ENCODE measurements at regions not wholly inside any gene's neighbourhood (a gene's known extent, or its start where the extent isn't known, plus 50 kb on each side); places are given as distances from the start of the nearest gene placed in this dataset.

DNA sequence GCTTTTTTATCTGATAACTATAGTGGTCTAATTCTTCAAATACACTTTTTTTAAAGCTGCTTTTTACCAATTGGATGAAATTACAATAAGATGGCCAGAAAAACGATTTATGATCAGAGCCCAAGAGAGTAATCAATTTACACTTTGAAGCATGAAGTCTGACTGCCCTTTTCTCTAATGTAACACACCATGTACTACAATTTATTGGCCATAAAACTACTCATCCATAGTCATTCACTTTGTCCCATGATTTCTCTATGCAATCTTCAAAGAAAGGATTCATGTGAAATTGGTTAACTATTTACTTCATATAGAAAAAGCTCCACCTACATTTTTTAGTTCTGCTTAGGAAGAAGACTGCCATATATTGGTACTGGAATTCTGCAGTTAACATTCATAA is 73.6 kb upstream of the CAST start:
- Histone ChIP-seq H3K36me3 (replicated peaks; ENCODE audit: insufficient read depth, low read depth) (no peaks in the 10 kb centered on the region), H4K20me1 (ENCODE audit: insufficient read depth, poor library complexity, severe bottlenecking) (no peaks in the 10 kb centered on the region), H3K27ac (no peak overlapping the region), H3K9me2 (replicated peaks; ENCODE audit: insufficient read depth) (no peaks in the 10 kb centered on the region), H3K4me1 (ENCODE audit: insufficient read depth) (no peaks in the 10 kb centered on the region), H3K4me2 (no peak overlapping the region), H3K9me3 (ENCODE audit: low read depth) (no peaks in the 10 kb centered on the region), H3K79me2 (no peaks in the 10 kb centered on the region), H2AFZ (no peak overlapping the region), H3K27me3 (no peaks in the 10 kb centered on the region), H3K4me3 (no peak overlapping the region)
- TF ChIP-seq, protein P1, sequence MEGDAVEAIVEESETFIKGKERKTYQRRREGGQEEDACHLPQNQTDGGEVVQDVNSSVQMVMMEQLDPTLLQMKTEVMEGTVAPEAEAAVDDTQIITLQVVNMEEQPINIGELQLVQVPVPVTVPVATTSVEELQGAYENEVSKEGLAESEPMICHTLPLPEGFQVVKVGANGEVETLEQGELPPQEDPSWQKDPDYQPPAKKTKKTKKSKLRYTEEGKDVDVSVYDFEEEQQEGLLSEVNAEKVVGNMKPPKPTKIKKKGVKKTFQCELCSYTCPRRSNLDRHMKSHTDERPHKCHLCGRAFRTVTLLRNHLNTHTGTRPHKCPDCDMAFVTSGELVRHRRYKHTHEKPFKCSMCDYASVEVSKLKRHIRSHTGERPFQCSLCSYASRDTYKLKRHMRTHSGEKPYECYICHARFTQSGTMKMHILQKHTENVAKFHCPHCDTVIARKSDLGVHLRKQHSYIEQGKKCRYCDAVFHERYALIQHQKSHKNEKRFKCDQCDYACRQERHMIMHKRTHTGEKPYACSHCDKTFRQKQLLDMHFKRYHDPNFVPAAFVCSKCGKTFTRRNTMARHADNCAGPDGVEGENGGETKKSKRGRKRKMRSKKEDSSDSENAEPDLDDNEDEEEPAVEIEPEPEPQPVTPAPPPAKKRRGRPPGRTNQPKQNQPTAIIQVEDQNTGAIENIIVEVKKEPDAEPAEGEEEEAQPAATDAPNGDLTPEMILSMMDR (IDR thresholded peaks at IDR 0.05; ENCODE audit: poor library complexity), result no peak
- no peak for TF ChIP-seq EZH2phosphoT487 (IDR thresholded peaks at IDR 0.05; ENCODE audit: low read depth, severe bottlenecking, unreplicated experiment)
- TF ChIP-seq EZH2 (IDR thresholded peaks at IDR 0.05; ENCODE audit: borderline replicate concordance), result no peak
- 76% methylated on average over 1 of the region's 1 CpG for WGBS (ENCODE audit: low lambda C conversion rate, missing lambda C conversion rate)
- no peak for DNase-seq (ENCODE audit: low spot score)

- 68% methylated on average over 2 of the region's 2 CpGs for WGBS (ENCODE audit: low lambda C conversion rate, missing lambda C conversion rate)
- H2AFZ ChIP-seq, result no peak overlapping the region
- TF ChIP-seq, protein P1 (IDR thresholded peaks at IDR 0.05; ENCODE audit: poor library complexity), result no peak
- no peak for TF ChIP-seq EZH2phosphoT487 (IDR thresholded peaks at IDR 0.05; ENCODE audit: low read depth, severe bottlenecking, unreplicated experiment)
- TF ChIP-seq EZH2 (IDR thresholded peaks at IDR 0.05; ENCODE audit: borderline replicate concordance), result no peak
These were observed 71.4 kb upstream of the CAST start for GRCh38 chr5:96590796-96591195.

GRCh38 chr5:96595300-96596090 is 66.7 kb upstream of the CAST start:
- H3K9me3 ChIP-seq (ENCODE audit: low read depth), result no peaks in the 10 kb centered on the region
- H3K4me2 ChIP-seq, result no peak overlapping the region
- no peaks in the 10 kb centered on the region for H3K4me1 ChIP-seq (ENCODE audit: insufficient read depth)
- H3K27me3 ChIP-seq, result no peaks in the 10 kb centered on the region
- H3K36me3 ChIP-seq (replicated peaks; ENCODE audit: insufficient read depth, low read depth), result no peaks in the 10 kb centered on the region
- no peaks in the 10 kb centered on the region for H3K79me2 ChIP-seq
- DNase-seq (ENCODE audit: low spot score), result no peak
- no peaks in the 10 kb centered on the region for H3K9me2 ChIP-seq (replicated peaks; ENCODE audit: insufficient read depth)
- no peaks in the 10 kb centered on the region for H4K20me1 ChIP-seq (ENCODE audit: insufficient read depth, poor library complexity, severe bottlenecking)
- WGBS (ENCODE audit: low lambda C conversion rate, missing lambda C conversion rate), result 80% methylated on average over 6 of the region's 6 CpGs
- H3K27ac ChIP-seq, result no peak overlapping the region
- TF ChIP-seq EZH2phosphoT487 (IDR thresholded peaks at IDR 0.05; ENCODE audit: low read depth, severe bottlenecking, unreplicated experiment) (no peak), EZH2 (IDR thresholded peaks at IDR 0.05; ENCODE audit: borderline replicate concordance) (no peak)
- TF ChIP-seq, protein P1 (IDR thresholded peaks at IDR 0.05; ENCODE audit: poor library complexity), result no peak
- no peak overlapping the region for H2AFZ ChIP-seq
- H3K4me3 ChIP-seq, result no peak overlapping the region

More at GRCh38 chr5:96590796-96591195, 71.4 kb upstream of the CAST start:
- H4K20me1 ChIP-seq (ENCODE audit: insufficient read depth, poor library complexity, severe bottlenecking), result no peaks in the 10 kb centered on the region
- no peaks in the 10 kb centered on the region for H3K9me2 ChIP-seq (replicated peaks; ENCODE audit: insufficient read depth)
- no peak for DNase-seq (ENCODE audit: low spot score)
- peak overlapping the region; percentile 35 for H3K27ac ChIP-seq
- H3K27me3 ChIP-seq, result no peaks in the 10 kb centered on the region
- no peak overlapping the region for H3K4me3 ChIP-seq
- no peaks in the 10 kb centered on the region for H3K9me3 ChIP-seq (ENCODE audit: low read depth)
- no peaks in the 10 kb centered on the region for H3K4me1 ChIP-seq (ENCODE audit: insufficient read depth)
- H3K79me2 ChIP-seq, result no peaks in the 10 kb centered on the region
- H3K36me3 ChIP-seq (replicated peaks; ENCODE audit: insufficient read depth, low read depth), result no peaks in the 10 kb centered on the region
- no peak overlapping the region for H3K4me2 ChIP-seq
